Stimulated activated CD8-positive, alpha-beta memory T cell treated with anti-CD3 and anti-CD28 coated beads, Interleukin-2, amount 100 ng/mL, for 48 hours (primary cell): ENCODE measurements at regions not wholly inside any gene's neighbourhood (a gene's known extent, or its start where the extent isn't known, plus 50 kb on each side); places are given as distances from the start of the nearest gene placed in this dataset.
"Not testable (repeated sequence)": the region's sequence is repeated elsewhere in the genome, so short reads cannot be mapped to it uniquely, and the experiment has no call there.

Experiments used
- DNase-seq, 2 donors: peaks; one replicate each; pipeline ENCODE4 v3.0.0-alpha.2; 2020; ENCODE audit warnings: low read depth in 2 of 2

DNA sequence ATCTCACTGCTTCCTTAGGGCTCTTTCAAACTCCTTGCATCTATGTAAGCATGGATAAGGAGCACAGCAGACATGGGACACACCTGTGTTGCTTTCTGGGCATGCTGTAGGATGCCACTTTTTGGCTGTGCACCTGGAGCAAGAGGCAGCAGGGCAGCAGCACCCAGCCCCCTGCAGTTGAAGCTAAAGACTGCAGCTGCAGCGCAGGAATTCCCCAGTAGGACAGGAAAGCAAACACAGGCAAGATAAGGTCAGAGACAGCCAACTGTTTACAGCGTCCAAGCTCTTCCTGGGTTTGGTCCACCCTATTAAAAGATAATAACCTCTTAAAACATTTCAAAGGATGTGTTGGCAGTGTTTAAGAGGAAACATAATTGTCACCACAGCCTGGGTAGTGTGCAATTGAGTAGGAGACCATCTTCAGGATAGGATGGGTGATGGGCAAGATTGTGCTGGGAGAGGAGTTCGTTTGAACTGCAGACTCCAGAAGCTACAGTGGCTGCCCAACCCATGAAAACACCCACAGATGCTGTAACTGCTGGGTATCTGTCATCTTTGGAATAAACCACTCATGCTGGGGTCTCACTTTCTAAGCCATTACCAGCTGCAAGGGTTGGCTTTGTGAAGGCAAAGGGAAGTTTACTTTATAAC is 242.3 kb upstream of the PLGLB1 start:
- DNase-seq: not testable (repeated sequence)

DNA sequence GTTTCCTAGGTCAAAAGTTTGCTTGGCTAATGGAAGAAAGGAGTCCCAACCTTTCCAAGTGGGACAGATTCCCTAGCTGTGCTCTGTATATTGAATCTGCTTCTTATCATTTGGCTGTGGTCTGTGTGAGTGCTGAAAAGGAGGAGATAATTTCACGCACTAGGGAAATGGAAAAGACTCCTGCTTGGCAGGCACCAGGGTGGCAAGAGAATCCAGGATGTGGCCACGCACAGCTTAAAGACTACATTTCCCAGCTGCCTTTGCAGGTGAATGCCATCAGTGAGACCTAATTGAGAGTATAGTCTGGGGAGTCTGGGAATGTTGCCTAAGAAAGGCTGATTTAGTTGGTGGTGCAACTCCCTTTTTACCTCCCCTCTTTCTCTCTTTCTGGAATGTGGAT is 253.5 kb upstream of the PLGLB1 start:
- not testable (repeated sequence) for DNase-seq

DNA sequence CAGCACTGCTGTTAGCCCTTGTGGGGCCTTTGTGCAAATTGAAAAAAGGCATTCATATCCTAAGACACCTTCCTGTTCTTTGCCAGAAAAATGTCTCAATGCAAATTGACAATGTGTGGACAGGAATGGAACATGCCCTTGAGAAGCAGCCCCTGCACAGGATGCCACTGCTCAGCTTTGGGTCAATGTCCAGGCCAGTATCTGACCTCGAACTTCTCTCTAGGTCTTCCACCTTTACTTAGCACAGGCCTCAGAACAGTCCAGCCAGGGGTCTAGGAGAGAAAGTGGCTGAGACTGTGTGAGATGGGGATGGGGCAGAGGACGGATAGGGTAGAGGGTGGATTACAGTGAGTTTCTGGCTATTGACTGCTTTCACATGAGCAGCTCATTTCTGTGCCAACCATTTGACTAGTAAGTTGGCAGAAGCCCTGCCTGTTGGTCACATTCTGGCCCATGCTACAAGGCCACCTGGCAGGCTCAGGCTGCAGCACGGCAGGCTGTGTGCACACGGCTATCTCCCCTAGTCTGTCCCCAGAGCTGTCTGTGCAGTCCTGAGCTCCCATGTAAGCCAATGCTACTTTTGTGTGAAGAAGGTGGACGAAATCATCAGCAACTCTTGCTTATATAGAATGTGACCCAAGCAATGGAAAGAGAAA is 254.5 kb upstream of the PLGLB1 start:
- not testable (repeated sequence) for DNase-seq

DNA sequence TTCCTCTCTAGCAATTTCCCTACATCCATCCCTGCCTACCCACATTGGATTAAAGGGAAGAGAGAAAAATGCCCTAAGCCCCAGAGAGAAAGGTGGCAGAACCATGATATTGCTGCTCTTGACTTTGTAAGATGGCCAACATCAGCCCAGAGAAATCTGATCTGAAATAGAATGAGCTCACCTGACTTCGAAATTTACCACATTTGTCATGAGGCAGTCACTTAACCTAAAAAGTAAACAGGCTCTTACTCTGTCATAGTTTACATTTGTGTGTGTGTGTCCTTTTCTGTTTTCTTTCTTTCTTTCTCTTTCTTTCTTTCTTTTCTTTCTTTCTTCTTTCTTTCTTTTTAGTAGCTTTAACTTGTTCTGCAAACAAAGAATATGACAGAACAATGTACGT is 255.0 kb upstream of the PLGLB1 start:
- DNase-seq: not testable (repeated sequence)

DNA sequence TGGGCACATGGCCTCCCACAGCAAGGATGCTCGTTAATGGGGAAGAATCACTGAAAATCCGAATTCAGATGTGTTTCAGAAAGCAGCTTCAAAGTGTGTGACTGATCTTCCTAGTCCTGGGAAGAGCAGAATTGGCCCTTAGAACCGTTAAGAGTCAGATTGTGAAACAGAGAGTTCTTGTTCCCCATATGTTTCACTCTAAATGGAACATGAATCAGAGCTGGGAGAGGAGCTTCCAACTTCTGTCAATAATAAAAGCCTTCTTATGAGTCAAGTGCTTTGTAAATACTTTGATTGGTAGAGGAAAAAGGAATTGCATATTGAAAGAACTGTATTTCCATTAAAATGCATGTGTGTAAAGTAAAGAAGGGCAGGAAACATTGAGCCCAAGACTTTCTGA is 256.1 kb upstream of the PLGLB1 start:
- DNase-seq: not testable (repeated sequence)

DNA sequence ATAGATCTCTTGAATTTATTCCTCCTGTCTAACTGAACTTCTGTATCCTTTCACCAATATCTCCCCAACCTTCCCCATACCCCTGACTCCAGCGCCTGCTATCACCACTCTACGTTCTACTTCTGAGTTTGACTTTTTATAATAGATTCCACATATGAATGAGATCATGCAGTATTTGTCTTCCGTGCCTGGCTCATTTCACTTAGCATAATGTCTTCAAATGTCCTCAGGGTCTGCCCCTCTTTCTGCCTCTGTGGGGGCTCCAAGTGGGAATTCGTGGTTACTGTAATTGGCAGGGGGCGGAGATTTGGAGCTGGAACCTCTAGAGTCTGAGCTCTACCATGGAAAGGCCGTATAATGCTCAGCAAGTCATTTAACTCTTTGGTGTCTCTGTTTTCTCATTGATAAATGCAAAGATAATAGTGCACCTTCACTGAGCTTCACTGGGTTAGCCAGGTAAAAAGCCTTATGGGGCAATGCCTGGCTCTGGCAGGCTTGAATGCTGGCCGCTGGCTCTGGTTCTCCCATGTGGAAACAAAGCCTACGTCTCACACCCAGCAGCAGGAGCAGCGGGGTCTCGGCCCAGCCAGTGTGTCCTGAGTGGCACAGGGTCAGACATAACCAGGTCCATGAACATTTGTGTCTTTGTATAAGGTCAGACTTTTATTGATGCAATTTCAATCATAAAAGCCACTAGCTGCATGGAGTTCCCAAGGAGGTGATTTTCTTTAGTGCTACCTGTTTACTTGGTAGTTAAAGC is 259.1 kb upstream of the PLGLB1 start:
- DNase-seq: not testable (repeated sequence)

DNA sequence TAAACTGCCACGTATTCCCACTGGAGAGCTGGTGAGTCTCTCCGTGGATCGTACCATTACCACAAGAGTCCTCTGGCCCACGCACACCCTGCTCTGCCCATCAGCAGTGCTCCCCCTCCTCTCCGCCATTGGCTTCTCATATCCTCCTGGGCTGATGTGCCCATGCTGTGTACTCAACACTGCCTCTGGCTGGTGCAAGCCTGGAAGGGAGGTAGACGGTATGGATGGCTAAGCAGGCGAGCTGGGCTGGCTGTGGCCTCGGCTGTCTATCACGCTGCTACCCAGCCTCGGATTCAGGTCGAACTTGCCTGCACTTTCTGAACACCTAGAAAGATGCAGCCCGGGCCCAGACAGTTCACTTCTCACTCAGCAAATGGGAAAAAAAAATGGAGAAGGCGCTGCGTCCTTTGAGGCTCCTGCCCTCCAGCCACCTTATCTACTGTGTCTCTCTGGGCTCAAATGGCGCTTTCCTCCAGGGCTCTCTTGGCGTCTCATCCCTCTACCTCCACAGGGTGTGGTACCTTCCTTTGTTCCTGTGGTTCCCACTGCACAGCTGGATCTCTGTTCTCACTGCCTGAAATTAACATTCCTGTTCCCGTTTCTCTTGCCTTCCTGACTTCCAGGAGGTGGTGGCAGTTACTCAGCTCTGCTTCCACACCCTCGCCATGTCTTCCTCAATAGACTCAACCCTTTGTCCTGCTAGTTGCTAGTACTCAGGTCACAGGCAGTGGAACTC is 262.3 kb upstream of the PLGLB1 start:
- DNase-seq: not testable (repeated sequence)

DNA sequence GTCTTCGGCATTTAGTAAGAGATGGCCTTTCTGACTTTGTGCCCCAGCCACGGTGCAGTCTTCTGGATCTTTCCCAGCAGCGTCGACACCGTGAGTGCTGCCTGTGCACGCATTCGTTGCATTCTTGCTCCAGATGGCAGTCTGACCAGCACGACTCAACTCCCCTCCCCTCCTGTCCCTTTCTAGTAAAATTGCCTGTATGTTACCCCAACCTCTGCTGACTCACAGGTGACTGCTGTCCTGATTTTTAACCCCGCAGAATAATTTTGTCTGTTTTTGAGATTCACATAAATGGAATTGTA is 262.8 kb upstream of the PLGLB1 start:
- DNase-seq: not testable (repeated sequence)

DNA sequence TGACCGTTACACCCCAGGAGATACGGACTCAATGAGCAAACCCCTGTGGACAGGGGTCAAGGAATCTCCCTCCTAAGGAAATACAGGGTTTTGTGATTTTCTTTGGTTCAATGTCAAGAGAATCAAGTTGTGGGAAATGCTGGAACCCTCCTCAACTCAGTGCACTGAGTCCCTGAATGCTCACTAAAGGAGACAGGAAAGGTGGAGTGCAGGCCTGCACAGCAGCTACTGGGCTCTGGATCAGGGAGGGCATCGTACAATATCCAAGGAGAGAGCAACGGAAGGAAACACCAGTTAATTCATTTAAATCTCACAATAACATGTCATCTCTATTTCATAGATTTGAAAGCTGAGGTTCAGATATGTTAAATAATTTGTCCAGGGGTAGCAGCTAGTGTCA is 263.5 kb upstream of the PLGLB1 start:
- not testable (repeated sequence) for DNase-seq

DNA sequence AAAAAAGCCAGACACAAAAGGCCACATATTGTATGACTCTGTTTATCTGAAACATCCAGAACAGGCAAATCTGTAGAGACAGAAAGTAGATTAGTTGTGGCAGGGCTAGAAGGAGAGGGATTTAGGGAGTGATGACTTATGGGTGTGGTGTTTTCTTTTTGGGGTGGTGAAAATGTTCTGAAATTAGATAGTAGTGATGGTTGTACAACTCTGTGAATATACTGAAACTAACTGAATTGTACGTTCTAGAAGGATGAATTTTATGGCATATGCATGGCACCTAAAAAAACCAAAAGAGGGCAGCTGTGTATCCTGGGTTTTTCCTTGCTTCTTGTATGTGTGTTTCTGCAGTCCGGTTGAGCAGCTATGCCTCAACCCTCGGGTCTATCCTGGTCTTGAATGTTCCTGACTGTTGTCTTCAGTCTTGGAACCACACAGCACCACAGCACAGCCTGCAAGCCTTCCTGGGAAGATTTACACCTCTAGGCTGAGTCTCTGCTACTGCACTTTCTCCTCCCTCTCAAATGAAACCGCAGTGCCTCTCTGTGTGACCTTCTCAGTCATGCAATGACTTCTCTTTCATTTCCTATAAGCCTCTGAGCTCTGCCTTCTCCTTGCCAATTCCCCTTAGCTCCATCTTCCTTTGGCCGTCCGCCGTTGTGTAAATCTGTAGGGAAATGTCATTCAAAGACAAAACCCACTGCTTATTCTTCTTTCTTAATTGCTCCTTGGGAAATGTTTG is 269.1 kb upstream of the PLGLB1 start:
- not testable (repeated sequence) for DNase-seq

DNA sequence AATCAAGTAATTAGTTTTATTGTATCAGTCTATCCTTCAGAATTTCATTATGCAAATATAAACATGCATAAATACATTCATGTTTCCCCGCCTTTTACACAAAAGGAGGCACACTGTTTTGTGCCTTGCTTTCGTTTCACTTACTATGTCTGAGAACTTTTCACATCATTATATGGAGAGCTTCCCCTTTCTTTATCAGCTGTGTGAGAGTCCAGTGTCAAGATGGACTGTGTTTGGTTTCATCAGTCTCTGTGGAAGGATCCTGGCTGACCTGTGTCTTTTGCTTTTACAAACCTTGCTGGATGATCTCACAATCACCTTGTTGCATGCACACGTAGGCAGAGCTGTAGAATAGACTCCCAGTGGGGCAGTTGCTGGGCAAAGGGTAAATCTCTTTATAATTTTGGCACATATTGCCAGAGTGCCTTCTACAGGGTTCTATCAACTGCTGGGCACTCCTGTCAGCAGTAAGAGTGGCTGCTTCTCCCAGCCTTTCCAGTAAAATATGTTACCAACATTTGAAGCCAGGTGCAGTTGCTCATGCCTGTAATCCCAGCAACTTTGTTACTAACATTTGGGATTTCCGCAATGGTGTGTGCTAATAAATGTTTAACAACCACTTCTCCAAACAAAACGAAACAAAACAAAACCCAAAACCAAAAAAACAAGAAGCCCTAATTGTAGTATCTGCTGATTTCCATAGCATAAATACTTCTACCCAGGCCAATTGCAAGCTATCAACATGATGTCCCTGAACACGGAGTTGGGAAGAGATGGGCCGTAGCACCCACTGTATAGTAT is 270.0 kb upstream of the PLGLB1 start:
- not testable (repeated sequence) for DNase-seq

DNA sequence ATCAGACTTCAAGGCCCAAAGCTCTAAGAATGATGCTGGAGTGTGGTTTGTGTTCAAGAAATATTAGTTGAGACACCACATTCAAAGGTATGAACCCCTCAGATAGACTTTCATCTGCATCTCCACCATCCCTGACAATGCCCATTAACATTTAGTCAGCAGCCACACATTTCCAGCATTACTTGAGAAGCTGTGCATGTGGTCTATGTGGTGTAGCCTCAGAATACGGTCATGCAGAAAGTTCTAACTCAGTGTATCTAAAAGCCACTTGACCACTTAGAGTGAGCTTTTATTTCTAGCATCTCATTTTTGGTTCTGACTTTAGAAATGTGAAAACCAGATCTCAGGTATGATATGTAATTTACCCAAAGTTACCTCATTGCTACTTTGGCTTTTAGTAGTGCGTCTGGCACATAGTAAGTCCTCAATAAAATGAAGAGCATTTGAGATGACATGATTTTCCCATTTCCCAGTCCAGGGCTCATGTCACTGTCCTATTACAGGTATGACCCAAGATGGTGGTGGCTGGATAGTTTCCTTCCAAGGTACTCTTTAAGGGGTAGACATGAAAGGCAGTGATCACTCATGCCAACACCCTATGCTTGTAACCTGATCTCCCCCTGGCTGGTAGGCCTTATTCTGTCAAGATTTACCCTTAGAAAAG is 272.4 kb upstream of the PLGLB1 start:
- not testable (repeated sequence) for DNase-seq

DNA sequence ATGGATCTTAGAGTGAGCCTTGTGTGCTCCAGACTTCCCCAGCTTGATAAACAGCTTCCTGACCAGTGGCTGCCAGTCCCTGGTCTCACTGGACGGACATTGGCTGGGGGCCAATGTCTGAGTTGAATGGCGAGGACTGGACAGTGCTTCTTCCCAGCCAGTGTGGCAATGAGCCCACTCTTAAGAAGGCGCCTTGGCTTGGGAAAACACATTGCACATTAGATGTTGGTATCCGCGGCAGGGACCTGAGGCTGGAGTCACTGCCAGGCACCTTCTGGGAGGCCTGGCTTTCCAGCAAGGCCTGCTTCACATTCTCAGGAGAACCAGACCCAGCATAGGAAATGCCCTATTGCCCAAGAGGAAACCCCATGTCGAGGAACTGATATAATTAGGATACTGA is 273.5 kb upstream of the PLGLB1 start:
- not testable (repeated sequence) for DNase-seq

DNA sequence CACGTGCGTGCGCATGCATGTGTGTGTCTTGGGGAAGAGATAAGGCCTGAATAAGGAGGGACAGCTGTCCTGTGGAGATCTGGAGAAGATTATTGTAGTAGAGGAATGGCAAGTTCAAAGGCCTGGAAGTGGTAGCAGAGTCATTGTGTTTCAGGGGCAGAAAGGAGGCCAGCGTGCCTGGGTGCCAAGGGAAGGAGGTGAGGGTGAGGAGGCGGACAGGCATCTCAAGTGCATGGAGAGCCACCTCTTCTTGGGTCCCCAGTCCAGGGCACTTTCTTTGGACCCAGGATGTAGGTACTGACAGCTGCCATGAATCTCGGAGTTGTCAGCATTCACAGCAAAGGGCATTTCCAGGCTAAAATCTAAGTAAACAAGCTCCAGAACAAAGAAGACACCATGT is 279.7 kb upstream of the PLGLB1 start:
- not testable (repeated sequence) for DNase-seq

DNA sequence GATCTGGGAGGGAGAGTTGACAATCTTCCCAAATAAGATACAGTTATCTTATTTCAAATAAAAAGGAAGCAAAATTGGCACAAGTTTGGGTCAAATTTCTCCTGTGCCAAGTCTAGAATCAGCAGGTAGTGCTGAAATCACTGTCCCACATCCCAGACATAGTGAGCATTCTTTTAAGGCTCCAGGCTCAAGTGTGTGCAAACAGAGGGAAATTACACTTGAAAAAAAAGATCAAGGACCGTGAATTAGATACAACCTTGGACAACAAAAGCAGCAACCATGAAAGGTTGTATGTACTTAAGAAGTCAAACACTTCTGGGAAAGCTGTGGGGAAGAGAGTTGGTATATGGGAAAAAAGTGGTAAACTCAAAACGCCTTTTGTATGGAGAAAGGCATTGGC is 280.2 kb upstream of the PLGLB1 start:
- not testable (repeated sequence) for DNase-seq

DNA sequence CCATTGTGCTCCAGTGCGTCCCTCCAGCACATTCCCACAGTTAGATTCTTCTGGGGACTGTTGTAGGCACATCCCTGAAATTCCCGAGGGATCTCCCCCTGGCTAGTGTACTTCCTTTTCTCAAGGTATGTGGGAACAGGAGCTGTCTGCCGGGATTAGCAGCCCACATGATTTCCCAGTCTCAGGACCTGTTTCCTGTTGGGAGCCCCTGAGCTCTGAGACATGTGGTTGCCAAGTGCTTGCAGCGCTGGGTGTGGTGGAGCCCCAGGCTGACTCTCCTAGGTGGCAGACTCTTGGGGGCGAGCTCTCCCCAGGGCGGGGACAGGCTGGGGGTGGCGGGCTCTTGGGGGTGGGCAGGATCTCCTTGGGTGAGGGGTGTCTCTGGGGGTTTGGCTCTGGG is 287.0 kb upstream of the PLGLB1 start:
- DNase-seq: not testable (repeated sequence)

DNA sequence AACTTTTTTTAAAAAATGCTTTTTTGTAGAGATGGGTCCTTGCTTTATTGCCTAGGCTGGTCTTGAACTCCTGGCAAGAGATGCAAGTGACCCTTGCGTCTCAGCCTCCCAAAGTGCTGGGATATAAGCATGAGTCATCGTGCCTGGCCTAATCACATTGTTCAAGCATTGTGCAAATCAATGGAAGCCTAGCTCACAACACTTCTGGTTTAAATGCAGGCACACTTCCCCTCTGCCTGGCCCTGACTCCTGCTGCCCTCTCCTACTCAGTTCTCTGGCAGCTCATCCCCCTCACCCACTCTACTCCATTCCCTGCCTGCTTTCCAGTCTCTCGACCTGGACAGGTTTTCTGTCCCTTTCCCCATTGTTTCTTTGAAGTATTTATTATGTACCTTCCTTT is 288.1 kb upstream of the PLGLB1 start:
- not testable (repeated sequence) for DNase-seq

DNA sequence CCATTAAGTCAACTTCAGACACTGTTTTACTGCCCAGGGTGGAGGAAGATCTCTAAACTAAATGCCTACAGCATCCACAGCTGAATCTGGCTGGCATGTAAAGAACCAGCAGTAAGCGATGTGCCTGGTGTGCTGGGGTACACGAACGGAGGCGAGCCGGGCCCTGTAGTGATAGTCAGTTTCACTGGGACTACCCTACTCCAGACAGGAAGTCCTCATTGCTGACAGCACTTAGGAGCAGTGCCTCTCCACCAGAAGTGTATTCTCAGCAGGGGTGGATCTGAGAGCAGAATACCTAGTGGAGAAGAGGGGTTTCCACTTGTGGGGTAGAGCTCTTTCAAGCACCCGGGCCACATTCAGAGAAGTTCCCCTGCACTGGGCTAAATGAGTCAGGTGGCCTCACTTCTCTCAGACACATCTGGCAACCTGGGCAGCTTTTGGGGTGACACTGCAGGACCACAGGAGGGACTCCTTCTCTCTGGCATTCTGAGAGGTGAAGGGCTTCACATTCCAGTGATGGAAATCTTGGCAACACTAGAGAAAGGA is 290.3 kb upstream of the PLGLB1 start:
- not testable (repeated sequence) for DNase-seq

DNA sequence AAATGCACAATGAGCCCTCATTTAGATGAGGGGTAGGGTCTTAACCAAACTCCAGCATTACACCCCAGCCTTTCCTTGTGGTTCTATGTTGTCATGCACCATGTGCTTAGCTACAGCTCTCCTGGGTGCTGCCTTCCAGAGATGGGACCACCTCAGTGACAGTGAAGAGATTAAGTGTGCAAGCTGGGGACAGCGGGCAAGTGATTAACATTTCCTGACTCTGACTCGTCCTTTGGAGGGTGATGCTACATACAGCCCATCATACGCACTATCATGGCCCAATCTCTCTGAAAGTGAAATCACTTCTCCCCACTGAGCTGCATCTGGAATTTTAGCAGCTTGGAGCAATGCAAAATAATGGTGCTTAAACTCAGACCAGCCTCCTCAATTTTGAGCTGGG is 293.0 kb upstream of the PLGLB1 start:
- not testable (repeated sequence) for DNase-seq
